ENCODE measurements at regions not wholly inside any gene's neighbourhood (a gene's known extent, or its start where the extent isn't known, plus 50 kb on each side); places are given as distances from the start of the nearest gene placed in this dataset.

GRCh38 chr18:51603551-51603950 is 406.1 kb upstream of the MEX3C start:
- TF ChIP-seq CTCF (IDR thresholded peaks at IDR 0.05) (no peak), POLR2A (IDR thresholded peaks at IDR 0.05) (no peak)

All from heart left ventricle (tissue), 13 donors.